ENCODE measurements at regions not wholly inside any gene's neighbourhood (a gene's known extent, or its start where the extent isn't known, plus 50 kb on each side); places are given as distances from the start of the nearest gene placed in this dataset.

DNA sequence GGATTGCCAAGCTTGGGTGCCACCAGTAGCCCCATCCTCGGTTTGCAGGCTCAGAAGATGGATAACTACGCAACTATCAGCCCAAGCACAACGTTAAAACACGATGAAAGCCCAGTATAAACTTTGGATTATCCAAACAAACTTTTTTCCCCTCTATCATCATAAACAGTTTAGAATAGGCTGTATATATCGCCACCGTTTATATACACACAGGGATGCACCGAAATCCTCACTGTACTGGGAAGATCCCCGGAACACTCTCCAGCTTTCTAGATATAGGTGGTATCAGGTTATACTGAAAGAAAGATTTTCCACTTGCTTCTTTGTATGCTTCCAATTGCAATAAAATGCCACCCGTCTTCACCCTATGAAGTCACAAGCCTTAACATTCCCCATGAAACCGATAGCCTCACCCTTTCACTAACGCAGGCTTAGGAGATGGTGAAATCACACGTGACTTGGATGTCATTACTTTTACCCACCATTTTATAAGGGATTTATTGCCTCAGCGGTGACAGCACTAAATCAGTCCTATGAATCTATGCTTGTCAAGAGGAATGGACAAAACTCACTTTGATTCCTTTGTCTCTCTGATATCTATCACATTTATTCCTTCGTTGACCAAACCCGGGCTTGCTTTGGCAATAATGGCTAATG lies 207.6 kb upstream of the FOXN3 start:
- TF ChIP-seq POLR2AphosphoS5 (IDR thresholded peaks at IDR 0.05; ENCODE audit: low read depth, low read length), result no peak
- TF ChIP-seq, protein P1, sequence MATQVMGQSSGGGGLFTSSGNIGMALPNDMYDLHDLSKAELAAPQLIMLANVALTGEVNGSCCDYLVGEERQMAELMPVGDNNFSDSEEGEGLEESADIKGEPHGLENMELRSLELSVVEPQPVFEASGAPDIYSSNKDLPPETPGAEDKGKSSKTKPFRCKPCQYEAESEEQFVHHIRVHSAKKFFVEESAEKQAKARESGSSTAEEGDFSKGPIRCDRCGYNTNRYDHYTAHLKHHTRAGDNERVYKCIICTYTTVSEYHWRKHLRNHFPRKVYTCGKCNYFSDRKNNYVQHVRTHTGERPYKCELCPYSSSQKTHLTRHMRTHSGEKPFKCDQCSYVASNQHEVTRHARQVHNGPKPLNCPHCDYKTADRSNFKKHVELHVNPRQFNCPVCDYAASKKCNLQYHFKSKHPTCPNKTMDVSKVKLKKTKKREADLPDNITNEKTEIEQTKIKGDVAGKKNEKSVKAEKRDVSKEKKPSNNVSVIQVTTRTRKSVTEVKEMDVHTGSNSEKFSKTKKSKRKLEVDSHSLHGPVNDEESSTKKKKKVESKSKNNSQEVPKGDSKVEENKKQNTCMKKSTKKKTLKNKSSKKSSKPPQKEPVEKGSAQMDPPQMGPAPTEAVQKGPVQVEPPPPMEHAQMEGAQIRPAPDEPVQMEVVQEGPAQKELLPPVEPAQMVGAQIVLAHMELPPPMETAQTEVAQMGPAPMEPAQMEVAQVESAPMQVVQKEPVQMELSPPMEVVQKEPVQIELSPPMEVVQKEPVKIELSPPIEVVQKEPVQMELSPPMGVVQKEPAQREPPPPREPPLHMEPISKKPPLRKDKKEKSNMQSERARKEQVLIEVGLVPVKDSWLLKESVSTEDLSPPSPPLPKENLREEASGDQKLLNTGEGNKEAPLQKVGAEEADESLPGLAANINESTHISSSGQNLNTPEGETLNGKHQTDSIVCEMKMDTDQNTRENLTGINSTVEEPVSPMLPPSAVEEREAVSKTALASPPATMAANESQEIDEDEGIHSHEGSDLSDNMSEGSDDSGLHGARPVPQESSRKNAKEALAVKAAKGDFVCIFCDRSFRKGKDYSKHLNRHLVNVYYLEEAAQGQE (IDR thresholded peaks at IDR 0.05; ENCODE audit: insufficient read depth in 1 of 2, low read depth in 2 of 2, low read length in 2 of 2), result no peak
